ENCODE measurements at regions not wholly inside any gene's neighbourhood (a gene's known extent, or its start where the extent isn't known, plus 50 kb on each side); places are given as distances from the start of the nearest gene placed in this dataset.
"Not testable (repeated sequence)": the region's sequence is repeated elsewhere in the genome, so short reads cannot be mapped to it uniquely, and the experiment has no call there.

- Histone ChIP-seq H3K9me3 (ENCODE audit: control insufficient read depth, insufficient read depth, low read length) (no peaks in the 10 kb centered on the region), H3K27me3 (ENCODE audit: control insufficient read depth, insufficient read depth, low read length) (no peaks in the 10 kb centered on the region), H3K36me3 (ENCODE audit: control insufficient read depth, insufficient read depth, low read length) (no peaks in the 10 kb centered on the region), H3K27ac (ENCODE audit: low read length) (no peak overlapping the region), H3K4me3 (ENCODE audit: low read length) (no peak overlapping the region), H3K4me1 (ENCODE audit: control insufficient read depth, insufficient read depth, low read length) (no peaks in the 10 kb centered on the region; the same call in 1 of the 2 replicates)
- DNase-seq (ENCODE audit: low read depth, low spot score): no peak
Measured at GRCh38 chr1:209168204-209168603, 415.3 kb upstream of the CAMK1G start.

- Histone ChIP-seq H3K27ac (ENCODE audit: low read length) (no peak overlapping the region), H3K9me3 (ENCODE audit: control insufficient read depth, insufficient read depth, low read length) (no peaks in the 10 kb centered on the region; the same call in 1 of the 2 replicates), H3K4me3 (ENCODE audit: low read length) (no peak overlapping the region), H3K4me1 (ENCODE audit: control insufficient read depth, insufficient read depth, low read length) (no peaks in the 10 kb centered on the region; the same call in 1 of the 2 replicates), H3K27me3 (ENCODE audit: control insufficient read depth, insufficient read depth, low read length) (no peaks in the 10 kb centered on the region), H3K36me3 (ENCODE audit: control insufficient read depth, insufficient read depth, low read length) (no peaks in the 10 kb centered on the region)
- WGBS (ENCODE audit: insufficient coverage, insufficient read length): no CpG with 5 or more reads among the region's 1 CpG
- no peak for DNase-seq (ENCODE audit: low read depth, low spot score)
Measured at GRCh38 chr1:209171151-209171550, 412.4 kb upstream of the CAMK1G start.

GRCh38 chr1:209172286-209172685 is 411.2 kb upstream of the CAMK1G start:
- Histone ChIP-seq H3K27me3 (ENCODE audit: control insufficient read depth, insufficient read depth, low read length) (no peaks in the 10 kb centered on the region), H3K36me3 (ENCODE audit: control insufficient read depth, insufficient read depth, low read length) (no peaks in the 10 kb centered on the region), H3K9me3 (ENCODE audit: control insufficient read depth, insufficient read depth, low read length) (no peaks in the 10 kb centered on the region; the same call in 1 of the 2 replicates), H3K4me1 (ENCODE audit: control insufficient read depth, insufficient read depth, low read length) (no peaks in the 10 kb centered on the region; the same call in 1 of the 2 replicates), H3K27ac (ENCODE audit: low read length) (no peak overlapping the region), H3K4me3 (ENCODE audit: low read length) (no peak overlapping the region)
- DNase-seq (ENCODE audit: low read depth, low spot score): no peak
- no CpG with 5 or more reads among the region's 4 CpGs for WGBS (ENCODE audit: insufficient coverage, insufficient read length)

GRCh38 chr1:209172792-209173542 is 410.5 kb upstream of the CAMK1G start:
- no CpG with 5 or more reads among the region's 31 CpGs for WGBS (ENCODE audit: insufficient coverage, insufficient read length)
- H3K27ac ChIP-seq (ENCODE audit: low read length); DNase-seq (ENCODE audit: low read depth, low spot score); H3K4me1 ChIP-seq (ENCODE audit: control insufficient read depth, insufficient read depth, low read length); H3K4me3 ChIP-seq (ENCODE audit: low read length); H3K9me3 ChIP-seq (ENCODE audit: control insufficient read depth, insufficient read depth, low read length); H3K36me3 ChIP-seq (ENCODE audit: control insufficient read depth, insufficient read depth, low read length); H3K27me3 ChIP-seq (ENCODE audit: control insufficient read depth, insufficient read depth, low read length): not testable (repeated sequence)

- no CpG with 5 or more reads among the region's 2 CpGs for WGBS (ENCODE audit: insufficient coverage, insufficient read length)
- H3K27ac ChIP-seq (ENCODE audit: low read length); H3K4me3 ChIP-seq (ENCODE audit: low read length); H3K36me3 ChIP-seq (ENCODE audit: control insufficient read depth, insufficient read depth, low read length); H3K9me3 ChIP-seq (ENCODE audit: control insufficient read depth, insufficient read depth, low read length); H3K27me3 ChIP-seq (ENCODE audit: control insufficient read depth, insufficient read depth, low read length); DNase-seq (ENCODE audit: low read depth, low spot score); H3K4me1 ChIP-seq (ENCODE audit: control insufficient read depth, insufficient read depth, low read length): not testable (repeated sequence)
Measured at GRCh38 chr1:209173796-209174195, 409.7 kb upstream of the CAMK1G start.

- H3K4me3 ChIP-seq (ENCODE audit: low read length): no peak overlapping the region
Measured at GRCh38 chr1:209176866-209177430, 406.6 kb upstream of the CAMK1G start.

GRCh38 chr1:209183195-209183594 is 400.3 kb upstream of the CAMK1G start:
- WGBS (ENCODE audit: insufficient coverage, insufficient read length): no CpG with 5 or more reads among the region's 1 CpG
- Histone ChIP-seq H3K36me3 (ENCODE audit: control insufficient read depth, insufficient read depth, low read length) (no peaks in the 10 kb centered on the region), H3K4me3 (ENCODE audit: low read length) (no peak overlapping the region), H3K27me3 (ENCODE audit: control insufficient read depth, insufficient read depth, low read length) (no peaks in the 10 kb centered on the region), H3K4me1 (ENCODE audit: control insufficient read depth, insufficient read depth, low read length) (no peaks in the 10 kb centered on the region), H3K9me3 (ENCODE audit: control insufficient read depth, insufficient read depth, low read length) (no peaks in the 10 kb centered on the region), H3K27ac (ENCODE audit: low read length) (no peak overlapping the region)
- no peak for DNase-seq (ENCODE audit: low read depth, low spot score)

More at GRCh38 chr1:209176866-209177430, 406.6 kb upstream of the CAMK1G start:
- Histone ChIP-seq H3K27me3 (ENCODE audit: control insufficient read depth, insufficient read depth, low read length) (no peaks in the 10 kb centered on the region), H3K4me1 (ENCODE audit: control insufficient read depth, insufficient read depth, low read length) (no peaks in the 10 kb centered on the region), H3K27ac (ENCODE audit: low read length) (no peak overlapping the region), H3K36me3 (ENCODE audit: control insufficient read depth, insufficient read depth, low read length) (no peaks in the 10 kb centered on the region), H3K9me3 (ENCODE audit: control insufficient read depth, insufficient read depth, low read length) (no peaks in the 10 kb centered on the region; the same call in 1 of the 2 replicates)
- WGBS (ENCODE audit: insufficient coverage, insufficient read length): no CpG with 5 or more reads among the region's 2 CpGs
- DNase-seq (ENCODE audit: low read depth, low spot score): no peak

- no peak overlapping the region for H3K27ac ChIP-seq (ENCODE audit: low read length)
- WGBS (ENCODE audit: insufficient coverage, insufficient read length): no CpG with 5 or more reads among the region's 3 CpGs
- no peak for DNase-seq (ENCODE audit: low read depth, low spot score)
Measured at GRCh38 chr1:209187589-209187988, 395.9 kb upstream of the CAMK1G start.

GRCh38 chr1:209190591-209191261 is 392.8 kb upstream of the CAMK1G start:
- H3K27ac ChIP-seq (ENCODE audit: low read length): no peak overlapping the region
- no peak overlapping the region for H3K4me3 ChIP-seq (ENCODE audit: low read length)
- H3K36me3 ChIP-seq (ENCODE audit: control insufficient read depth, insufficient read depth, low read length): no peaks in the 10 kb centered on the region
- no peaks in the 10 kb centered on the region for H3K27me3 ChIP-seq (ENCODE audit: control insufficient read depth, insufficient read depth, low read length)
- H3K9me3 ChIP-seq (ENCODE audit: control insufficient read depth, insufficient read depth, low read length): no peaks in the 10 kb centered on the region
- 0 out of 2 replicates have a peak, but pooled peaks cover 1% of the 10 kb centered on the region for H3K4me1 ChIP-seq (ENCODE audit: control insufficient read depth, insufficient read depth, low read length)
- no CpG with 5 or more reads among the region's 12 CpGs for WGBS (ENCODE audit: insufficient coverage, insufficient read length)
- peak; percentile 80 for DNase-seq (ENCODE audit: low read depth, low spot score)

More at GRCh38 chr1:209187589-209187988, 395.9 kb upstream of the CAMK1G start:
- Histone ChIP-seq H3K27me3 (ENCODE audit: control insufficient read depth, insufficient read depth, low read length) (no peaks in the 10 kb centered on the region), H3K4me1 (ENCODE audit: control insufficient read depth, insufficient read depth, low read length) (0 out of 2 replicates have a peak, but pooled peaks cover 1% of the 10 kb centered on the region), H3K9me3 (ENCODE audit: control insufficient read depth, insufficient read depth, low read length) (no peaks in the 10 kb centered on the region), H3K36me3 (ENCODE audit: control insufficient read depth, insufficient read depth, low read length) (no peaks in the 10 kb centered on the region), H3K4me3 (ENCODE audit: low read length) (no peak overlapping the region)

- DNase-seq (ENCODE audit: low read depth, low spot score): no peak
- no CpG with 5 or more reads among the region's 1 CpG for WGBS (ENCODE audit: insufficient coverage, insufficient read length)
- H3K9me3 ChIP-seq (ENCODE audit: control insufficient read depth, insufficient read depth, low read length): peaks cover 2% of the 10 kb centered on the region; the same call in 1 of the 2 replicates
- H3K4me1 ChIP-seq (ENCODE audit: control insufficient read depth, insufficient read depth, low read length): 0 out of 2 replicates have a peak, but pooled peaks cover 1% of the 10 kb centered on the region
- no peaks in the 10 kb centered on the region for H3K36me3 ChIP-seq (ENCODE audit: control insufficient read depth, insufficient read depth, low read length)
- H3K27me3 ChIP-seq (ENCODE audit: control insufficient read depth, insufficient read depth, low read length): no peaks in the 10 kb centered on the region
- H3K4me3 ChIP-seq (ENCODE audit: low read length): no peak overlapping the region
- H3K27ac ChIP-seq (ENCODE audit: low read length): no peak overlapping the region
Measured at GRCh38 chr1:209191262-209191634, 392.3 kb upstream of the CAMK1G start.
